GM21576 (cell line): ENCODE measurements at regions not wholly inside any gene's neighbourhood (a gene's known extent, or its start where the extent isn't known, plus 50 kb on each side); places are given as distances from the start of the nearest gene placed in this dataset.
"Not testable (repeated sequence)": the region's sequence is repeated elsewhere in the genome, so short reads cannot be mapped to it uniquely, and the experiment has no call there.

ENCODE experiments used
- ATAC-seq: cut with Tn5 transposase; IDR thresholded peaks from one replicate; pipeline ENCODE4 v1.9.1; 2021; ENCODE audit warnings: mild to moderate bottlenecking, moderate library complexity; ENCODE audit not compliant: unreplicated experiment

DNA sequence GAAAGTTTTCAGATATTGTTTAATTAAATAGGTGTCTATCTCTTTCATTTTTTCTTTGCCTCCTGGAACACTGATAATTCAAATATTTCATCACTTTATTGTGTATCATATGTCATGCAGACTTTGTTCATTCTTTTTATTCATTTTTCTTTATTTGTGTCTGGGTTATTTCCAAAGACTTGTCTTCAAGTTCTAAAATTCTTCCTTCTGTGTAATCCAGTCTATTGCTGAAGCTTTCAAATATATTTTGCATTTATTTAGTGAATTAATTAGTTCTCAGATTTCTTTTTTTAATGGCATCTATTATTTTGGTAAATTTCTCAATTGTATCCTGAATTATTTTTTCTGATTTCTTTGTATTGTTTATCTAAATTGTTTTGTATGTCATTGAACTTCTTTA is 70.1 kb downstream of the ZNF330 start:
- no peak for ATAC-seq

DNA sequence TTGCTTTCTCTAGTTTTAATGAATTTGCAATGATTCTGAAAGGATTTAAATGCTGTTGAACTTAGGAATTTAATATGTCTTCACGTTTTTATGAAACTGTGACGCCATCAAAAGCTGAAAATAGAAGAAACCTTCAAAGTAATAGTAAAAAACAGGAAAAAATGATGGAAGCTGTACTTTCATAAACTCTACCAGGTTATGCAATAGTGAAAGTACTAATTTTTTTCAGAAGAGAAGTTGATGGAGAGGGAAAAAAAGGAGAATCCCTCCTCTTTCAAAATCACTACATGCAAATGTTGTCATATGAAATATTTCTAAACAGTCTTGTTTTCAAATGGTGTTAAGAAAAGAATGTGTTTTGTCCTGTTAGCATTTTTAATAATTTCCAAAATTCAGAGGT is 73.6 kb downstream of the ZNF330 start:
- ATAC-seq, result no peak

DNA sequence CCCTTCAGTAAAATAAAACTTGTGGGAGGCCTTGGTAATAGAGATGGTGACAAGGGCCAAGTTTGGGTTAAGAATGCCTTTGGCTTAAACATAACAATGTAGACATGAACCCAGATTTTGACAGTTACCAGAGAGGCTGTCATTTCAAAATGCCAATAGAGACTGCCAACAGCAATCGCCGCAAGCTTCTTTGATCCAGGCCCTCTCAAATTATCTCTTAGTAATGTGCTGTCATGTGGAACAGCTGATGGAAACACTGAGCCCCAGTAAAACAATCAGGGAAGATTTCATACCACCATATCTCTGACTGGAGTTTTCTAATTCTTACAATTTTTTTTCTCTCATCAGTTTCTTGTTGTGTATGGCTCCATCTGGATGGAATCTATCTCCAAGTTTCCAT is 80.5 kb downstream of the ZNF330 start:
- ATAC-seq, result no peak

DNA sequence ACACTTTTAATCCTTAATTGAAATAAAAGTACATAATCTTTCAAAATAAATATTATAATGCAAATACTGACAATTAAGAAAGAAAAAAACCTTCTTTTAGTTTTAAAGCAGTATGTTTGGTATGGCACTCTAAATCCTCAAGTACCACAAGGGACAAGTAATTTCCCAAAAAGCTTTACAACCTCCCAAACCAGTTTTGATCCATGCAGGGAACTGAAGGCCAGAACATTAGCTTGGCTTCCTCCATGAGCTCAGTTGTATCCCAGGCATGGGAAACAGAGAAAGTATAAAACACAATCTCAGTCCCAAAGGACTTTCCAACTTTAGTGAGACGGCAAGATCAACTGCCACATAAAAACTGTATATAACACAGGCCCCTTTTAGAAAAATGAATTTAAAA is 82.2 kb downstream of the ZNF330 start:
- ATAC-seq, result no peak

DNA sequence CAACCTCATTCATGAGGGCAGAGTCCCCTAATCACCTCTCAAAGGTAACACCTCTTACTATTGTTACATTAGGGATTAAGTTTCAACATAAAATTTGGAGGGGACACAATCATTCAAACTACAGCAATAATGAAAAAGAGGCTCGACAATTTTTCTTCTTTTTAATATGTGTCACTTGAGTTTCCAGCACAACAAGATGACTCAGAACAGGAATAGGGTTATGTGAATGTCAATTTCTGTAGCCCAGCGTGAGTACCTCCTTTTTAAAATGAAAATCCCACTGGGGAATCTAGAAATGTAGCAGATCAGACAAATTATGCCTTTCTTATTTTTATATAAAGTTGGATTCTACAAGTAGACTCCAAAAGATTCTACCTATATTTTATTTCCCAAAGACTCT is 83.7 kb downstream of the ZNF330 start:
- ATAC-seq, result no peak

DNA sequence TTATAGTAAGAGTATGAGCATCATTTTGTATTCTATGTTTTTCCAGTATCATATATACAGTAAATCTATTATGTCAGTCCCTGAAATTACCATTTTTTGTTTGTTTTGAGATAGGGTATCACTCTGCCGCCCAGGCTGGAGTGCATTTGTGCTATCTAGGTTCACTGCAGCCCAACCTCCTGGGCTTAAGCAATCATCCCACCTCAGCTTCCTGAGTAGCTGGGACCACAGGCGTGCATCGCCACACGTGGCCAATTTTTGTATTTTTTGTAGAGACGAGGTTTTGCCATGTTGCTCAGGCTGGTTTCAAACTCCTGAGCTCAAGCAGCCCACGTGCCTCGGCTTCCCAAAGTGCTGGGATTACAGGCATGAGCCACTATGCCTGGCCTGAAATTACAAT is 85.6 kb downstream of the ZNF330 start:
- ATAC-seq, result no peak

DNA sequence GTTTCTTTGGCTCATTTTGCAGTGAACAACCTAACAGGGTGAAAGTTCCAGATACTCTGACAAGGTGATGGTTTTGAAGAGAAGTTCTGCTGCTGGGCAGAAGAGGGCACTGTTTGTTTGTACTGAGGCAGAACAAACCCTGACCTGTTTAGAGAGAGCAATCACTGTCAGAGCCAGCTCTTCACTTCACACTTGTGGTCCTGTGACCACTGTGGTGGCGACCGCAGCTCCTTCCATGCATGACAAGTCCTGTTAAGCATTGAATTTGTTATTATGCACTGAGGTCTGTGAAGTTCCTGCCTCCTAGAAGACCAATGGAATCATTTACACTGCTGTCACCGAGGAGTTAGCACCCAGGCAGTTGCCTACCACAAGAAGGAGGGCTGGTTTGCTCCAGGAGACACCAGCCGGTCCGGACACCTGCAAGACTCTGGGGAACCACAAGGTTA is 86.6 kb downstream of the ZNF330 start:
- peak; percentile 99 for ATAC-seq

DNA sequence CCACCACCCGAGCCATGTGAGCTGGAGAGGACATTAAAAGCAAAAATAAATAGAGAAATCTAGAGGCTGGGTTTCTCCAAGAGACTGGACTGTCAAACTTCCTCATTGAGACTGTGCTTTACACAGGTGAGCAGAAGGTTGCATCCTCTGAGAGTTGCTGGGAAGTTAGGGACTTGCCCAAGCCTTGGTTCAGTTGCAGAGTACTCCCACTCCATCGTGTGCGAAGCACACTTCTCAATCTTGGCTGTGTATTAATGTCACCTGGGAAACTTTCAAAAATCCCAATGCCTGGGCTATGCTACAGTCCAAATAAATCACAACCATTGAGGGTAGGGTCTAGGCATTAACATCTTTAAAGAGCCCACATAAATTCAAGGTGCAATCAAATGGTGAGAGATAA is 89.2 kb downstream of the ZNF330 start:
- peak; percentile 23 for ATAC-seq

DNA sequence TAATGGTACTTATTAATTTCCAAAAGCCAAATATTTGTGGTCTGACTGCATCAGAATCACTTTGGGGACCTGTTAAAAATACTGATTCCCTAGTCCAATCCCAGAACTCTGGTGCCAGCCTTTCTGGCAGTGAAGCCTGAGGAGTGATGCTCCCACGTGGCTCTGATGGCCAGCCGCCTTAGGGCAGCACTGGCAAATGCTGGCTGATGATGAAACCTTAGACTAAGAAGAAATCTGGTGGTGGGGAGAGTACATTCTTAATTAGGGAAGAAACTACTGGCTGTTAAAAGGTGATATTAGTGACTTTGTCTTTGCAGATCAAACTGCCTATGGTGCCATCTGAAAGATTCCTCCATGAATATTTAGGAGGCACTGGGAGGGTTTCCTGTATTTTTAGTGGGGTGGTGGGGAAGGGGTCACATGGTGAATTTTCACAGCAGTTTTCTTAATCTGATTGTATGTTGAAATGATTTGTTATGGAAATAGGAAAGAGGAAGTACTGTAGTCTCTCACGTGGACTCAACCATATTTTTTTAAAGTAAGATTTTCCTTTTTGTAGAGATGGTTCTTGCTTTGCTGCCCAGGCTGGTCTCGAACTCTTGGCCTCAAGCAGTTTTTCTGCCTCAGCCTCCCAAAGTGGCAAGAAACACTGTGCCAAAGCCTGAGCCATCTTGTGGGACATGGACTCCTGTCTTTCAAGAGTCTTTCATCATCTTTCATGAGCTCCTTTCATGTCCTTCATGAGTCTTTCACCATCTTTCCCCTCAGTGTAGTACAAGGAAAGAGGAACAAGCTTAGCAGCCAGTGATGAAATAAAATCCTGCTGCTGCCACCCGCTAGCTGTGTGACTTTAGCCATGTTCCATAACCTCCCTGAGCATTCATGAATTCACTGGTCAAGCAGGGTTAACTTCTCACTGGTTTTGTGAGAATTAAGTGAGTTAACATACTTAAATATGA is 90.8 kb downstream of the ZNF330 start:
- no peak for ATAC-seq

DNA sequence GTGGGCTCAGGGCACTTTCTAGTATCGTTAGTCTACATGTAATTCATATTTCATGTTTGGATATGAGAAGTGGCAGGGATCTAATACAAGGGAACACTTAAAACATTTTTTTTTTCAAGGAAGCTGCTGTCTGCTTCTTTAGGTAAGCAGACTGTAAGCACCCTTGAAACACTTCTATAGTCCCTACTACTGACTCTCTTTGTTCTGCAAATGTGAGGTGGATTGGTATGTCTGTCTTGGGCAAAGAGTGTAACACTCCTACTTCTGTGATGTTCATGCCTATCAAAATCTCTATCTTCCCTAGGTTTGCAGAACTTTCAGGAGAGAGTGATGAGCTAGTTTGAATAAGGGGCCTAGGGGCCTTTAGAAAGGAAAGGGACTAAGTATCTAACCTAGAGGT is 93.9 kb downstream of the ZNF330 start:
- no peak for ATAC-seq

DNA sequence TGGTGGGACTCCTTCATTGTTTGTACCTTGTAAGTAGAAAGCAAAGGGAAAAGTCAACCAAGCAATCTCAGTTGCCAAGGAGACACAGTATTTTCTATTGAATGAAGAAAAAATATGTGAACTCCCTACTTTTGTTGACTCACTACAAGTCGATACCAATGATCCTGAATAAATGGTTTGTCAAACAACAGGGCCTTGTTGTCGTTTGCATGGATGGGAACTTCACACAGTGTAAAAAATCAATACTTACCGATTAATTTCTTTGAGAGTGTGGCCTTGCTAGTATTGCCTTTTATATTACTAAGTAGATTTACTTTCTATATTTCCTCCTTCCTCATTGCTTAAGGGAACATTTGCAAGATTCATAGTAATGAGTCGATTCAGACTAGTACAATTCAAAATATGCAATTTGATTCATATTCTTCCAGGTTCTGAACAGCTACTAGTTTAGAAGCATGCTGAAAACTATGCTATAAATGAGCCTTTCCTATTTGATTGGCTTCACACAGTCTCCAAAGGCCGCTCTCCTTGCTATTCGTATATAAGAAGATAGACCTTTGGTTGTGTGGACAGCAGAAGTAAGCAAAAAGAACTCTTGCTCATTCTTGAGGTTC is 108.0 kb downstream of the ZNF330 start:
- ATAC-seq, result no peak

DNA sequence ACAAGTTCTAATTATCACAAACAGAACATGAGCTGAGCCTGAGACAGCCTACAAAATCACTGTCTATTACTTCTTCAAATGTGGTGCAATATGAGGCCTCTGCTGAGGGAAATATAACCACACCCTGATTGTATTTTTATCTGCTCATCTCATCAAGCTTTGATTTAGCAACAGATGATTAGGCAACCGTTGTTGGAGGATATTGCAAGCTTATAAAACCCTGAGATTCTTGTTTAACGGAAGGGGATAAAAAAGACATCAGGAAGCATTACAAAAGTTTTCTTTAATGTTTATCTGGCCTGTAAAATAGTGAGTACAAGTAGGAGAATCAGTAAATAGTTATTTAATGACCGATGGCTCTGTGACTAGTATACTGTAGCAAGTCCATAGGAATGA is 108.5 kb downstream of the ZNF330 start:
- no peak for ATAC-seq

DNA sequence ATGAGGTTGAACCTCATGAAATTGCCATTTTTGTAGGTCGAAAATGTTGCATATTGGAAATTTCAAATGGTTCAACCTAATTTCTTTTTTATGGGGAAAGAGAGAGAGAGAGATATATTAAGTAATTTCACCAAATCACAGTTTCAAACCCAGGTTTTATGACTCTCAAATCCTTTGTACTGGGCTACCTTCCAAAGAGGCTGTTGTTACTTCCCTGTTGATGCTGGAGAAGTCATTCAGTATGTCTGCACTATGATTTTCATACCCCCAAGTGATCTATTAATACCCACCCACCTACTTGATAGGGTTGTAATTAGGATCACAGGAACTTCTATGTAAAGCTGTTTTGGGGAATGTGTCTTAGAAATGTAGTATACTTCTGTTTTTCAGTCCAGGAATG is 109.9 kb downstream of the ZNF330 start:
- ATAC-seq, result no peak

DNA sequence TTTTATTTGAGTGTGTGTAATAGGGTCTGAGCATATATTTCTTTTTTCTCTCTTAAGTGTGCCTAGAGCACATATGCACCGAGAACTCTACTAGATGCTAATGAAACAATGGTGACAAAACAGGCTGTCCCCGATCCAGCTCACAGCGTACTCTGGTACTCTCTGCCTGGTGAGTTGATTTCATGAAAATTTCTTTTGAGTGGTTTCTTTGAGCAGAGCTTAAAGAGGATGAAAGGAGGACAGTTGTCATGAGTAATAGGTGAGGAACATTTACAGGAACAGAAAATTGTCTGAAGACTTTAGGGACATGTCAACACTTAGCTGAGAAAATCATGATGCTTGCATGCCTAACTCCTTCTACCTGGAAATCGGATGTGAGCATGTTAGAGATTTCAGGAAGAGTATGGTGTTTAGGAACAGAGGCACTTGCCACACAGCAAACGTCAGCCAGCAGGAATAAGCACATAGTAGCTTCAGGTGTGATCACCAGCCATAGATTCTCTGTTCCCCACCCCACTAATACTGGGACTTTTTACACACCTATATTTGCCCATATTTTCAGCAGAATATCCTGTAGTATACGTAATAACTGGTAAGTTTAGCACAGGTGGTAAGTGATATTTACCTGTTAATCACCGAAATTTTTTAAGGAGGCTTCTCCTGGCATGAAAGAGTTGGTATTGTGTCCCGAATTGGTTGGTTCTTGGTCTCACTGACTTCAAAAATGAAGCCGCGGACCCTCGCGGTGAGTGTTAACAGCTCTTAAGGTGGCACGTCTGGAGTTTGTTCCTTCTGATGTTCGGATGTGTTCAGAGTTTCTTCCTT is 111.1 kb downstream of the ZNF330 start:
- ATAC-seq, result no peak

DNA sequence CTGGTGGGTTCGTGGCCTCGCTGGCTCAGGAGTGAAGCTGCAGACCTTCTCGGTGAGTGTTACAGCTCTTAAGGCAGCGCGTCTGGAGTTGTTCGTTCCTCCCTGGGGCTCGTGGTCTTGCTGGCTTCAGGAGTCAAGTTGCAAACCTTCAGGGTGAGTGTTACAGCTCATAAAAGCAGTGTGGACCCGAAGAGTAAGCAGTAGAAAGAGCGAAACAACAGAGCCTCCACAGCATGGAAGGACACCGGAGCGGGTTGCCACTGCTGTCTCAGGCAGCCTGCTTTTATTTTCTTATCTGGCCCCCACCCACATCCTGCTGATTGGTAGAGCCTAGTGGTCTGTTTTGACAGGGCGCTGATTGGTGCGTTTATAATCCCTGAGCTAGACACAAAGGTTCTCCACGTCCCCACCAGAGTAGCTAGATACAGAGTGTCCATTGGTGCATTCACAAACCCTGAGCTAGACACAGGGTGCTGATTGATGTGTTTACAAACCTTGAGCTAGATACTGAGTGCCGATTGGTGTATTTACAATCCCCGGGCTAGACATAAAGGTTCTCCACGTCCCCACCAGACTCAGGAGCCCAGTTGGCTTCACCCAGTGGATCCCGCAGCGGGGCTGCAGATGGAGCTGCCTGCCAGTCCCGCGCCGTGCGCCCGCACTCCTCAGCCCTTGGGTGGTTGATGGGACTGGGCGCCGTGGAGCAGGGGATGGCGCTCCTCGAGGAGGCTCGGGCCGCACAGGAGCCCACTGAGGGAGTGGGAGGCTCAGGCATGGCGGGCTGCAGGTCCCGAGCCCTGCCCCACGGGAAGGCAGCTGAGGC is 111.9 kb downstream of the ZNF330 start:
- not testable (repeated sequence) for ATAC-seq

DNA sequence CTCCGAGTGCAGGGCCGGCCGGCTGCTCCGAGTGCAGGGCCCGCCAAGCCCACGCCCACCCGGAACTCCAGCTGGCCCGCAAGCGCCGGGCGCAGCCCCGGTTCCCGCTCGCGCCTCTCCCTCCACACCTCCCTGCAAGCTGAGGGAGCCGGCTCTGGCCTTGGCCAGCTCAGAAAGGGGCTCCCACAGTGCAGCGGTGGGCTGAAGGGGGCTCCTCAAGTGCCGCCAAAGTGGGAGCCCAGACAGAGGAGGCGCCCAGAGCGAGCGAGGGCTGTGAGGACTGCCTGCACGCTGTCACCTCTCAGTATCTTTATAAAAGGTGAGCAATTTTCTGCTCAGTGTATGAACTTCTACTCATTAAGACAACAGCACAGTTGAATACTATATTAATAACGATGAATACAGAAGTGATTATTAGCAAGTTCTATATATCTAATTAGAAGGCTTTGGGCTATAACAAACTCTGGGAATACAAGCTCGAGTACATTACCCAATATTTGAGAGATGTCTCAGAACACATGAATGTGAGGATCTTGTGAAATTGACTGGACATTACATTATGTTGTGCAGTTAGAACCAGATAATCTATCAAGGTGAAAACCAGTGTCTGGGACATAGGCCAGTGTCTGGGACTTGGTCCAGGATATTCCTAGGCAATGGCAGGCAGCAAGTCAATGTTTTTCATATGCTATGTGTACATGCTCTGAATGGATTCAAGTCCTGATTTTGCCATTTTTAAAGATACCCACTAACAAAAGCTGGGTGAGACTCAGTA is 112.9 kb downstream of the ZNF330 start:
- ATAC-seq, result not testable (repeated sequence)

DNA sequence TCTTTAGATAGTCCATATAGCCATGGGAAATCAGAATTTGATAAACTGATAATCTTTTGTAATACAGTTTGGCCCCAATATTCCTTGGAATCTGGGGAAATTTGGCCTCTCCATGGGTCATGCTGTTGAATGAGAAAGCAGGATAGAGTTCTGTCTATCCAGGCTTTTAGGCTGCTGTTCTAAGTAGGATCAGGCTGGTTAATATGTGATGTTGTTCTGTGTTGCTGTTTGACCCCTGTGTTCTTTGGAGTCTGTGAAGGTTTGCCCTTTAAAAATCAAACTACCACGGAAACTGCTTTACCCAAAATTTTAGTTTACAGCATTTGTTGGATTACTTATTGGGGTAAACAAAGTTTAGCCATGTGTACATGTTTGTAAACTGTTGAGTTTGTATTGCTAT is 114.5 kb downstream of the ZNF330 start:
- no peak for ATAC-seq

DNA sequence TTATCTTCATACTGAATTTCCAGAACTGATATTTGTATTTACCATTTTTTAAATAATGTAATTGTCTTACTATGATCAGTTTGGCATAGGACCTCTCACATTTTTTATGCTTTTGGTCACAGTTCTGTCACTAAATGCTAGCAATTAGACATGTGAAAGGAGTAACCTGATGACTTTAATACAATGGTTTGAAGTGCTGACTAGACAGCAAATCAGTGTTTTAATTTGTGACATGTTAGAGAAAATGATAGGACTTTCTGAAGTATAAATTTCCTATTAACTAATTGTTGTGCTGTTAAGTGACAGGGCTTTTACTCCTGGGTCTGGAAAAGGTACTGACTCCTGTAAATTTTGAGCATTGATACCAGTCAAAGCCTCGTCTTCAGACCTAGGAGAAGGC is 117.5 kb downstream of the ZNF330 start:
- no peak for ATAC-seq

DNA sequence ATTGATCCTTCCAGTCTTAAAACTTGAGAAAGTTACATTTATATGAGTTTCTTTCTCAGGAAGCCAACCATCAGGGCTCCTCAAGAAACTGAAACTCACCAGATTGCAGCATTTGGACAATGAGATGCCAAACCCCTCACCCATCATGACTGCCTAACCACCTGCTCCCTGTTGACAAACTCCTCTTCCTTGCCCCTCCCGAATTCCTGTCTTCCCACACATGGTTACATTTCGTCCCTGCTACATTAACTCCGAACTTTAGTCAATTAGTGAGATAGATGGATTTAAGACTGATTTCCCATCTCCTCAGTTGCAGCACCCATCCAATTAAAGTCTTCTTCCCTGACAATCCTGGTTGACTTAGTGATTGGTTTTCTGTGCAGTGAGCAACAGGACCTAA is 118.7 kb downstream of the ZNF330 start:
- ATAC-seq, result no peak

DNA sequence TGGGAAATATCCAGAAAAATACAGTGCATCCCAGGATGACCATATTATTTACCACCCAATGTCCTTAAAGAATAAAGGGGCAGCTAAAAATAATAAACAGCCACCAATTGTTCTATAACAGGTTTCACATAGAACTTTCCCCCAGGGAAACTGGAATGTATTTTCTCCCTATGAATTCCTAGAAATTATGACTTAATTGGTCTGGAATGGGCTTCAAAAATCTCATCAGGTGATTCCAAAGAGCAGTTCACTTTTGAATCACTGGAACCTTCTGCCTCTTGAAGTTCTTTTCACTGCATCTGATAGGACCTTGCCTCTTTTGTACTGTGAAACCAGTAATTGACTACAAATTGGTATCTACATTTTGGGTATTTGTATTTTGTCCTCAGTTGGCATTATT is 119.3 kb downstream of the ZNF330 start:
- no peak for ATAC-seq
